PC-3 (cell line): ENCODE measurements at regions not wholly inside any gene's neighbourhood (a gene's known extent, or its start where the extent isn't known, plus 50 kb on each side); places are given as distances from the start of the nearest gene placed in this dataset.

ENCODE experiments used
- ATAC-seq: fragments of 200-7000 bp; cut with Tn5 transposase; 2 replicates; pipeline ENCODE4 v1.9.1; 2020; ENCODE audit warnings: mild to moderate bottlenecking, moderate library complexity
- BruUV-seq: library from RNA; stranded (reverse); fragments of 400-500 nt; replicated peaks from 2 replicates; lab custom pipeline; 2021; lab: Mats Ljungman, UMichigan
- CTCF ChIA-PET: fragments of 300-600 bp; sonication (Branson Sonifier 250); formaldehyde crosslinking; loops from one replicate; lab custom pipeline; 2022; ENCODE audit warnings: antibody characterized with exemption; lab: Charles Lee
- POLR2A ChIA-PET: fragments of 300-600 bp; sonication (Branson Sonifier 250); formaldehyde crosslinking; loops from one replicate; lab custom pipeline; 2022; ENCODE audit warnings: antibody characterized with exemption; ENCODE audit not compliant: unreplicated experiment; lab: Charles Lee
- DNase-seq: peaks from one replicate; pipeline ENCODE4 v3.0.0-alpha.2; 2015
- H2AFZ ChIP-seq: fragments of 300-600 bp; sonication (generic); 2 replicates; pipeline ENCODE4 v1.6.0; 2016; ENCODE audit warnings: antibody characterized with exemption, low read length
- H3F3A ChIP-seq: fragments of 300-600 bp; sonication (generic); one replicate; pipeline ENCODE4 v1.6.0; 2017; ENCODE audit warnings: antibody characterized with exemption, low read length, control low read depth, mild to moderate bottlenecking; ENCODE audit not compliant: unreplicated experiment
- H3K27ac ChIP-seq: fragments of 300-600 bp; sonication (generic); 2 replicates; pipeline ENCODE4 v1.5.1; 2016; ENCODE audit warnings: mild to moderate bottlenecking, low read length
- H3K27me3 ChIP-seq: fragments of 300-600 bp; sonication (generic); 2 replicates; pipeline ENCODE4 v1.6.1; 2016; ENCODE audit warnings: low read length, mixed read lengths
- H3K36me3 ChIP-seq: fragments of 300-600 bp; sonication (generic); 2 replicates; pipeline ENCODE4 v1.6.1; 2016; ENCODE audit warnings: low read depth, mixed run types, low read length, mixed read lengths
- H3K4me1 ChIP-seq: fragments of 300-600 bp; sonication (generic); 2 replicates; pipeline ENCODE4 v1.5.1; 2016; ENCODE audit warnings: low read length; ENCODE audit not compliant: insufficient read depth
- H3K4me2 ChIP-seq: fragments of 300-600 bp; sonication (generic); 2 replicates; pipeline ENCODE4 v1.6.0; 2016; ENCODE audit warnings: low read length
- H3K4me3 ChIP-seq: fragments of 300-600 bp; sonication (generic); 2 replicates; pipeline ENCODE4 v1.5.1; 2016; ENCODE audit warnings: mild to moderate bottlenecking, low read length, mixed read lengths
- H3K79me2 ChIP-seq: fragments of 300-600 bp; sonication (generic); 2 replicates; pipeline ENCODE4 v1.6.1; 2017; ENCODE audit warnings: low read length, mixed read lengths
- H3K9ac ChIP-seq: fragments of 300-600 bp; sonication (generic); 2 replicates; pipeline ENCODE4 v1.6.0; 2016; ENCODE audit warnings: mild to moderate bottlenecking, low read length
- H3K9me2 ChIP-seq: fragments of 300-600 bp; sonication (generic); replicated peaks from 2 replicates; pipeline ENCODE4 v1.6.1; 2016; ENCODE audit warnings: mixed run types, low read length, mixed read lengths
- H3K9me3 ChIP-seq: fragments of 300-600 bp; sonication (generic); 2 replicates; pipeline ENCODE4 v1.6.1; 2016; ENCODE audit warnings: low read length, mixed read lengths
- H4K20me1 ChIP-seq: fragments of 300-600 bp; sonication (generic); 2 replicates; pipeline ENCODE4 v1.6.1; 2016; ENCODE audit warnings: low read length, mixed read lengths
- CTCF ChIP-seq: fragments of 300-600 bp; sonication (generic); conservative IDR thresholded peaks from 2 replicates; pipeline ENCODE4 v1.5.1; 2017; ENCODE audit warnings: antibody characterized with exemption, low read depth, mild to moderate bottlenecking, low read length
- EZH2 ChIP-seq: fragments of 300-600 bp; sonication (generic); IDR thresholded peaks from one replicate; pipeline ENCODE4 v1.6.1; 2017; ENCODE audit warnings: antibody characterized with exemption, mild to moderate bottlenecking, low read length; ENCODE audit not compliant: unreplicated experiment
- EZH2phosphoT487 ChIP-seq: fragments of 300-600 bp; sonication (generic); IDR thresholded peaks from 2 replicates; pipeline ENCODE4 v1.6.1; 2018; ENCODE audit warnings: mild to moderate bottlenecking, antibody characterized with exemption, low read length, borderline replicate concordance
- intact Hi-C: fragments of 100-400 bp; cut with micrococcal nuclease; formaldehyde crosslinking; loops from 2 replicates; pipeline ENCODE4 v1.9.0; 2023

- H3K4me3 ChIP-seq: no peak overlapping the region
- H3K9ac ChIP-seq: no peak overlapping the region
- H3K4me1 ChIP-seq: no peaks in the 10 kb centered on the region
- H3K27ac ChIP-seq: no peak overlapping the region
- CTCF ChIA-PET: no interaction called here
- DNase-seq (no peak), ATAC-seq (no peak)
- no peaks in the 10 kb centered on the region for H4K20me1 ChIP-seq
- H3K27me3 ChIP-seq: no peaks in the 10 kb centered on the region
- H3K4me2 ChIP-seq: no peak overlapping the region
- no peaks in the 10 kb centered on the region for H3F3A ChIP-seq
- H3K9me2 ChIP-seq: no peaks in the 10 kb centered on the region
- no peak overlapping the region for H2AFZ ChIP-seq
- no peaks in the 10 kb centered on the region for H3K79me2 ChIP-seq
- POLR2A ChIA-PET: no interaction called here
- TF ChIP-seq EZH2phosphoT487 (no peak), EZH2 (no peak), CTCF (no peak)
- no peaks in the 10 kb centered on the region for H3K9me3 ChIP-seq
- intact Hi-C loops: no loop called here
- H3K36me3 ChIP-seq: no peaks in the 10 kb centered on the region
- no TSS peak for BruUV-seq
Measured at GRCh38 chr2:172326211-172326509, 101.2 kb upstream of the ITGA6 start.

GRCh38 chr2:172328103-172328841 lies 99.1 kb upstream of the ITGA6 start:
- H3K27me3 ChIP-seq: no peaks in the 10 kb centered on the region
- ChIA-PET CTCF (no interaction called here), POLR2A (no interaction called here)
- no peak overlapping the region for H3K27ac ChIP-seq
- H4K20me1 ChIP-seq: no peaks in the 10 kb centered on the region
- no peaks in the 10 kb centered on the region for H3K36me3 ChIP-seq
- H3K4me1 ChIP-seq: no peaks in the 10 kb centered on the region
- DNase-seq (no peak), ATAC-seq (no peak)
- no peak overlapping the region for H3K4me2 ChIP-seq
- TF ChIP-seq EZH2: no peak
- no peak for TF ChIP-seq CTCF
- no peak for TF ChIP-seq EZH2phosphoT487
- H3K9me2 ChIP-seq: no peaks in the 10 kb centered on the region
- H3K79me2 ChIP-seq: no peaks in the 10 kb centered on the region
- H3K9me3 ChIP-seq: no peaks in the 10 kb centered on the region
- H3K4me3 ChIP-seq: no peak overlapping the region
- no peak overlapping the region for H3K9ac ChIP-seq
- no TSS peak for BruUV-seq
- H2AFZ ChIP-seq: no peak overlapping the region
- H3F3A ChIP-seq: no peaks in the 10 kb centered on the region
- intact Hi-C loops: no loop called here

GRCh38 chr2:172329416-172329773 lies 98.0 kb upstream of the ITGA6 start:
- Histone ChIP-seq H3K9ac (no peak overlapping the region), H3K36me3 (no peaks in the 10 kb centered on the region), H3F3A (no peaks in the 10 kb centered on the region), H3K79me2 (no peaks in the 10 kb centered on the region), H3K27ac (no peak overlapping the region), H2AFZ (no peak overlapping the region), H3K4me3 (no peak overlapping the region), H3K9me2 (no peaks in the 10 kb centered on the region), H3K9me3 (no peaks in the 10 kb centered on the region), H4K20me1 (no peaks in the 10 kb centered on the region), H3K4me1 (no peaks in the 10 kb centered on the region), H3K4me2 (no peak overlapping the region), H3K27me3 (no peaks in the 10 kb centered on the region)
- no peak for ATAC-seq
- ChIA-PET CTCF (no interaction called here), POLR2A (no interaction called here)
- no TSS peak for BruUV-seq
- DNase-seq: no peak
- TF ChIP-seq EZH2: no peak
- no peak for TF ChIP-seq EZH2phosphoT487
- TF ChIP-seq CTCF: no peak
- intact Hi-C loops: no loop called here
